NCI-H460 (cell line): ENCODE measurements at regions not wholly inside any gene's neighbourhood (a gene's known extent, or its start where the extent isn't known, plus 50 kb on each side); places are given as distances from the start of the nearest gene placed in this dataset.

Experiments
- DNase-seq: peaks from one replicate; pipeline ENCODE4 v3.0.0-alpha.2; 2016; ENCODE audit warnings: low read depth; ENCODE audit errors: extremely low read depth

- no peak for DNase-seq
Measured at GRCh38 chr1:55347041-55347440, 131.9 kb upstream of the USP24 start.

- no peak for DNase-seq
Measured at GRCh38 chr1:55346586-55346985, 131.4 kb upstream of the USP24 start.

DNA sequence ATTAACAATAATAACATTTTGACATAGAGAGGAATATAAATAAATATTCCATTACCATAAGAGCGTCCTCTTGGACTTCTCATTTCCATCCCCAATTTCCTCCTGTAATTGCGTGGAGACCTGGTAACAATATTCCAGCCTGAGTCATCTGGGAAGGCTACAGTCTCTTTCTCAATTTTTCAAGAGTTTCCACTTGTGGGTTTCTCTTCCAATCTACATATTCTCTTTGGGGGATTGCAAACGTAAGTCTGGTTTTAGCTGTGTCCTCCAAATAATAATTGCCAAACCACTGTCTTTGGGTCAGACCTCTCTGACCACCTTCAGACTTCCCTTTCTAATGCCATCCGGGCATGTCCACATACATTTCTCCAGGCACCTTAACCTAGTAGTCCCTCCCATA, 124.5 kb upstream of the USP24 start:
- no peak for DNase-seq

- no peak for DNase-seq
Measured at GRCh38 chr1:55338448-55338820, 123.3 kb upstream of the USP24 start.

DNA sequence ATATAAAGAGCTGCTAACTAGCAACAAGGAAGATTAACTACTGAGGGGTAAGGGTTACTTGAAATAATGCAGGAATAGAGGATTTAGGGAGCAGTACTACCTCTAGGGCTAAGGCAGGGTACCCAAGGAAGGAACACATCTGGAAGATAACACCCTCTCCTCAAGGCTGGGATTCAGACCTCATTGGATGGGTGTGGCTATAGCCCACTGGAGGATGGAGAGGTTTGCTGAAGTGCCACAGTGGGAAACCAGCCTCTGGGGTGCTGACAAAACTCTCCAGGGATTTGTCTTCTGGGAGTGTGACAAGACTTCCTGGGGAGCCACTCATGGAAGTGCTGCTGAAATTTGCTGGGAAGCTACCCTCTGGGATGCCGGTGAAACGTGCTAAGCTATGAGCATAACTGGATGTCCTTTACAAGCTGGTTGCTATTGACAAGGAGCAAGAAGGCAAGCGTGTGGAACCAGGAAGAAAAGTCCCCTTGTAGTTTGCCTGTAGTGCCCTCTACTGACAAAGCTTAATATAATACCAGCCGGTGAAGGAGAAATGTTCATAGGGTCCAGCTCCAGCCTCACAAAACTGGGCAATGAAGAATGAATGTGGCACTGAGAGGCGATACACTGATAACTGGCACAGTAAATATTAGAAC, 122.8 kb upstream of the USP24 start:
- DNase-seq = peak; percentile 26

- DNase-seq = no peak
Measured at GRCh38 chr1:55334797-55335196, 119.6 kb upstream of the USP24 start.

GRCh38 chr1:55334160-55334559, 119.0 kb upstream of the USP24 start:
- DNase-seq = no peak

- DNase-seq = no peak
Measured at GRCh38 chr1:55333461-55333860, 118.3 kb upstream of the USP24 start.

DNA sequence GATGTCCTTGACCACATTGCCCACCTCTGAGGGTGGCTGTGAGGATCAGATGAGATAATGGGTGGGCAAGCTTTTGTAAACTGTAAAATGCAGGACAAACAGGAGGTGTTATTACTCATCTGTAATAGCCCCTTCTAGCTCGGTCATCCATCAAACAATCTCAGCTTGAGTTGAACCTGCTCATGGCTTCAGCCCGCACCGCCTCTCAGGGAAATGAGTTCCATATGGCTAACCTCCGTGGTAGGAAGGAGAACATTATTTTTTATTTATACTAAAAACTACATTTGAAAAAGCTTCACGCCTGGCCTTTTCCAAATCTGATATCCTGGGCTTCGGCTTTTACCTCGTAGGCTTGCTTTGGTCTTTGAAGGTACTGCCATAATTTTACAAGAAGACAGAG, 116.2 kb upstream of the USP24 start:
- no peak for DNase-seq

DNA sequence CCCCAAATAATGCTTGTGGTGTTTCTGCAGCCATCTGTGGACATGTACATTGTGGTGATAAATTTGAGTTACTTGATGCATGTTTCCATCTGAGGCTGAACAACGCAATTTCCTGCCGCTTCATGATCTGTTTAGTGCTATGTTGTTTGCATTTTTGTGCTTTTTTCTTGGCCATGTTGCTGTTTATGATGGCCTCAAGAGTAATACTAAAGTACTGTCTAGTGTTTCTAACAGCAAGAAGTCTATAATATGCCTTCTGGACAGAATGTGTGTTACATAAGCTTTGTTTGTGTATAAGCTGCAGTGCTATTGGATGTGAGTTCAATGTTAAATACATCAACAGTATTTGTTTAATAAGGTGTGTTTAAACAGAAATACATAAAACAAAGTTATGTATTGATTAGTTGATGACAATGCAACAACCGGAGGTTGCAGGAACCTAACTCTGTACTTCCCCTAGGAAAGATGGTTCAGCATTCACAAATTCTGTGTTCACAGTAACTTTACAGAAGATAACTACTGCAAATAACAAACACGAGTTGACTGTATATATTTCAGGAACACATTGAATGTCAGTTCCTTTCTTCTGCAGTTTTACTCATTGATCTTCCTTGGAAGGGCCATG, 114.8 kb upstream of the USP24 start:
- DNase-seq = no peak

DNA sequence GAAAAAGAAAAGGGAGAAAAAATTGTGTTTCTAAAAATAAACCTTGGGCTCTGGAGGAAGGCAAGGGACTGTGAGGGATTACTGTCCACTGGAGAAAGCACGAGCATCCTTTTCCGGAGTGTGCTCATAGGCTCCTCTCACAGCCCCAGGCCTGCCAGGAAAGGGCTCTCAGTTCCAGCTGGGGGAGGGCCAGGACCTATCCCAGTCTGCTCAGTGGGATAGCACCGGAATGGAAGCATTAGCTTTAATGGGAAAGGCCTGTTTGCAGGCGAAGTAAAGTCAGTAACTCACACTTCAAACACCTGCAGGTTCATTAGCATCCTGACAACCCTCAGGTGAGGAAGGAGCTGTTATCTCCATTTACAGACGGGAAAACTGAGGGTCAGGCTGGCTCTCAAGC, 113.9 kb upstream of the USP24 start:
- DNase-seq = no peak

DNA sequence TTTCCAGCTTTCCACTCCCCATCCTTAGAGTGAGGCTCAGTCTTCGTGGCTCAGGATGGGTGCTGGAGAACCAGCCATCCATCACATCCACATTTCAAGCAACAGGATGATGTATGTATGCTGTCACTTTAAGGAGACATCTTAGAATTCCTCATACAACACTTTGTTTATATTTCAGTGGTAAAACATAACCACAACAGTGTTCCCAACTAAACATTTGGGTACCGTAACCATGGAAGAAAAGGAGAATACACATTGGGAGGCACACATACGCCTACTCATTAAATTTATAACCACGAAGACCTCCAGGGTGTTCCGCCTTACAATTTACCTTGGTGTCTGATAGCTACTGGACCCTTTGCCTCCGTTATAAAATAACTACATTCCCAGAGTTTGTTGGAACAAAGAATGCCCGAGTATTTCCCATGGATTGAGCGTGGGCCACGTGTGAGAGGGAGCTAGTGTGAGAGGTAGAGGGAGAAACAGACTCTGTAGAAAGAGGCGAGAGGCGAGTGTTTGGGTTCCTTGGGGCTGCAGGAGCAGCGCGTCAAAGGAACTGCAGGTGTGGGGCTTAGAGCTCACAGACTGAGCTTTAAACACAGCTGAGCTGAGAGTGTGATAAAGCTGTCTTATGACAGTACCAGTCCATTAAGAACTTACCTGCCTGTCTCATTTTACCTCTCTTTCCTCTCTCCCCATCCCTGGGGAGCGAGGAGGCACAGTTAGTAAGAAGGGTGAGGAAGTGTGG, 111.5 kb upstream of the USP24 start:
- no peak for DNase-seq

GRCh38 chr1:55323760-55324159, 108.6 kb upstream of the USP24 start:
- DNase-seq = no peak

GRCh38 chr1:55322842-55323241, 107.7 kb upstream of the USP24 start:
- no peak for DNase-seq

DNA sequence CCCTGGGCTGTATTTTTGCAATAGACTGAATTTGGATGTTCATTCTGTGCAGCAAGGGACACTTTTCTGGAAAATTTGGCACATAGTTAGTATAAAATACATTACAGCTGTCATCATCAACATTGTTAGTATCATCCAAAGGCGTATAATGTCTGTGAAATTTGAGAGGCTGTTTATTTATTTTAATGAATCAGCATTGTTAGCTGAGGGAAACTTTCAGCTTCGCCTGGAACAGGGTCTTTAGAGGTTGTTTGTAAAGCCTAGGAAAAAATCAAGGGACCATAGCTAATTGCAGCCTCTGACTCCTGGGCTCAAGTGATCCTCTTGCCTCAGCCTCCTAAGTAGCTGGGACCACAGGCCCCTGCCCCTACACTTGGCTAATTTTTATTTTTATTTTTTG, 106.8 kb upstream of the USP24 start:
- DNase-seq = no peak

GRCh38 chr1:55320891-55321290, 105.7 kb upstream of the USP24 start:
- no peak for DNase-seq

- DNase-seq = no peak
Measured at GRCh38 chr1:55318116-55318817, 103.1 kb upstream of the USP24 start.

DNA sequence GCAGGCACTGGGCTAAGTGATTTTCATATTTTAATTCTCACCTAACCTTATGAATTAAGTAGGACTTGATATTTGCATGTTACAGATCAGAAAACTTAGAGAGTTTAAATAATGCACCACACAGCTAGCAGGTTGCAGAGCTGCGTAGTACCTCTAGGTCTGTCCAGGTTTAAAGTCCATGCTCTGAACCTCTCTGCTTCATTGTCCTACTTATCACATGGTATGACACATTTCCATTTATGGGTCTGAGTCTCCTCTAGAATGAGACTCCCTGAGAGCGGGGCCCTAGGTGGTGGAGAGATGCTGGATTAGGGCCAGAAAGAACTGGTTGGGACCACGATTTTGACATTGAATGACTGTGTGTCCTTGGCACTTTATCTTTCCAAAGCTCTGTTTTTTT, 102.5 kb upstream of the USP24 start:
- no peak for DNase-seq

DNA sequence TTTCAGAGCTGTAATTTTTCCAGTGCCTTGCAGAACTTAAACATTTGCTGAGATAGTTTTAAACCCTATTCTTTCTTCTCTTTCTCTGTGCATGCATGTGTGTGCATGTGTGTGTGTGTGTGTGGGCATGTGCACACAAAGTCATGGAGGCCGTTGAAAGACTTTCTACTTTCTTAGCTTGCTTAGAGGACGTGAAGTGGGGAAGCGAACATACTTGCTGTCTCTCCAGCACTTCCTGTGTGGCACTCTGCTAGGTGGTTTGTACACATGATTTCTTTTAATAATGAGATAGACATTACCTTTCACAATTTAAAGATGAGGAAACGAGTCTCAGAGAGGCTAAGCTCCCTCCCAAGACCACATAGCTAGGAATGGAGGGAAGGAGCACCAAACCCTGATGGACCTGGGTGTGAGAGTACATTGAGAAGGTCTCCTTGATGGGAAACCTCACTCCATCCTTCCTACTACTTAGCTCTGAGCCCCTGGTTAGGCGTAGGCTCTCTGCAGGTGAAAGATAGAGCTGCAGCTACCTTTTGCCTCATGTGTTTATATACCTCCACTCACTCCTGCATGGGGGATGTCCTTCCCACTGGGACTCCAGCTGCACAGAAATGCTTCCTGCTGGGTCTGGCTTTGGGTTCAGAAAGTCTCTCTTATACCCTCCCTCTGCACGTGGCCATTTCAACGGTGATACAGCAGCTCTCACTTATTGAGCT, 101.9 kb upstream of the USP24 start:
- DNase-seq = no peak

DNA sequence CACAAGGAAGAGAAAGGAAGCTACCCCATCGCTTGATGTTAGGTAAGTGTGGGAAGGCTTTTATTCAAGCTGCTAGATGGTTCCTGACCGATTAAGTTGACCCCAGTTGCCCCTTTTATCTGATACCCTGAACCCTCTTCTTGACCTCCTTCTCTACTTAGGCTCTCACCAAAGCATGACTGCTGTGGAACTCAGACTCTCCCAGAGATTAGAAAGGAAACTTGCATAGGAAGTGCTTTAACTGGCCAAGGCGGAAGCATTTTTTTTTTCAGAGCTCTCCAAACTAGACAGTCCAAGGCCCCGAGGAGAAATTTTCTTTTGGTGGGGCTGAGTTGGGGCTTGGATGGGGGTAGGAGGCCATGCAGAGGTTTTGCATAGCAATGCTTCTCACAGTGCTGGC, 101.3 kb upstream of the USP24 start:
- no peak for DNase-seq

DNA sequence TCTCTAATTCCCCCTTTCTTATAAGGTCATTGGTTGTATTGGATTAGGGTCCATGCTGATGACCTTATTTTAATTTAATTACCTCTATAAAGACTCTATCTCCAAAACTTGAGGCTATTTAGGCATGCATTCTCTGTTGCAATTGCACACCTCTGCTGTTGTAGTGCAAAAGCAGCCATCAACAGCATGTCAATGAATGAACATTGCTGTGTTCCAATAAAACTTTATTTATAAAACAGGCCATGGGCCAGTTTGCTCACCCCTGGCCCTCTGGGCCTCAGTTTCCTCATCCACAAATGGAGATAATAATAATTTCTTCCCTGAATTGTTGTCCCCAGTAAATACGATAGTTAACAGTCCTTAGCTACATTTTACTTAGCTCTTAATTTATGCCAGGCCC, 100.4 kb upstream of the USP24 start:
- DNase-seq = no peak
